ENCODE measurements at regions not wholly inside any gene's neighbourhood (a gene's known extent, or its start where the extent isn't known, plus 50 kb on each side); places are given as distances from the start of the nearest gene placed in this dataset.
"Not testable (repeated sequence)": the region's sequence is repeated elsewhere in the genome, so short reads cannot be mapped to it uniquely, and the experiment has no call there.

DNA sequence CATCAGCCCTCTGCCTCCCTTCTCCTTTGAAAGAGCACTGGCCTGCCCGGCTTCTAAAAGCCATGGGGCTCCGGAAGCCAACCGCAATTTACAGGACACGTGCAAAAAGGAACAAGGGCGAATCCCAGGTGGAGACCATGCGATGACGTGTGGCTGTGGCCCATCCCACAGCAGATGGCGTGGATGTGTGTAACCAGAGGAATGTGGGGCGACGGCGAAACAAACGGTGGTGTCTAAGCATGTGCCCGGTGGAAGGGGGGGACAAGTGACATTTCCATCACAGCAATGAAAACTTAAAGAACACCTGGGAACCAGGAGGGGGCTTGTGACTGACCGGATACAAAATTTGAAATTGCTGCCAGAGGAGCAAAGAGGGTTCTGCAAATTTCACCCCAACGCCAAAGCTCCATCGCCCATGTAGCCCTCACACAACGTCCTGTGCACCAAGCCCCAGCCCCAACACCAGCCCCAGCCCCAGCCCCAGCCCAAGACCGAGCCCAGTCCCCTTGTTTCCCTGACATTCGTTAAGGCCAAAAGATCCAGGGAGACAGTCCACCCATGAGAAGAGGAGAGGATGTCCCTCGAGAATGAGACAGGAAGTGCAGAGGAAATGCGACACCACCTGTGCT, 159.7 kb upstream of the ZNF337 start:
- POLR2A ChIA-PET: interaction anchor here (0.6 kb wide), 1 partner anchor 213 kb away, joined by 4 read pairs; no protein-coding TSS in a partner anchor
- Mint-ChIP-seq H3K9me3 (no peaks in the 10 kb centered on the region), H3K36me3 (peaks cover 4% of the 10 kb centered on the region), H3K4me1 (peaks cover 20% of the 10 kb centered on the region), H3K27me3 (peaks cover 42% of the 10 kb centered on the region), H3K4me3 (no peak overlapping the region), H3K27ac (no peak overlapping the region)
- DNase-seq (no peak), ATAC-seq (ENCODE audit: low read depth) (no peak)

DNA sequence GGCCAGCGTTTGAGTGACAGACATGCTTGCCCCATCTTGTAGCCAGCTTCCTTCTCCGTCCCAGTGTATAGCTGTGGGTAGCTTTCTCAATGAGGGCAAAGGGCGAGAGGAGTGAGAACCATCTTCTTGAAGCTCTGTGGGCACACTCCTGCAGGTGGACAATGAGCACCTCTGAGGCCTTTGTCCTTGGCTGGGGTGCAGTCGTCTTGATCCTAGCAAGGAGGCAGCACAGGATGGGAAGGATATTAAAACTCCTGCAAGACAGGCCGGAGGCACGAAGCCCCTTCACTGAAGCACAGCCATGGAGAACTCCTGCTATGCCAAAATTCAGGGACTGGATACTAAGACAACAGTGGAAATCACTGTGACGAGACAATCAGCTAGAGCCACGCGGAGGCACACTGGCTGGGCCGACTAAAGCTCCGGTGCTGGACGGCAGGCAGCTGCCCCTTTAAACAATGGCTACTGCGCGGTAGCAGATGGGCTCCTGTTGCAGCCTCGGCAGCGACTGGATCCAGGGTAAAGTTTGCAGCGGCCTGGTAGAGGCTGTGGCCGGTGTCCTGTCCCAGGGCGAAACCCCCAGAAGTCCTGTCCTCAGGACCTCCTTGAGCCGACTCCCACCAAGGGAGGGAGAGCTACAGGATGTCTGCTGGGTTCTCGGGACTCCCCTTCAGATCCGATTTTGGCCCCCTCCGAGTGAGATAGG, 159.0 kb upstream of the ZNF337 start:
- POLR2A ChIA-PET: interaction anchor here (0.6 kb wide), 1 partner anchor 212 kb away, joined by 4 read pairs; no protein-coding TSS in a partner anchor
- not testable (repeated sequence) for H3K9me3 Mint-ChIP-seq; ATAC-seq (ENCODE audit: low read depth); H3K4me3 Mint-ChIP-seq; H3K27ac Mint-ChIP-seq; H3K36me3 Mint-ChIP-seq; DNase-seq
- peaks cover 34% of the 10 kb centered on the region for H3K27me3 Mint-ChIP-seq
- peaks cover 16% of the 10 kb centered on the region for H3K4me1 Mint-ChIP-seq

DNA sequence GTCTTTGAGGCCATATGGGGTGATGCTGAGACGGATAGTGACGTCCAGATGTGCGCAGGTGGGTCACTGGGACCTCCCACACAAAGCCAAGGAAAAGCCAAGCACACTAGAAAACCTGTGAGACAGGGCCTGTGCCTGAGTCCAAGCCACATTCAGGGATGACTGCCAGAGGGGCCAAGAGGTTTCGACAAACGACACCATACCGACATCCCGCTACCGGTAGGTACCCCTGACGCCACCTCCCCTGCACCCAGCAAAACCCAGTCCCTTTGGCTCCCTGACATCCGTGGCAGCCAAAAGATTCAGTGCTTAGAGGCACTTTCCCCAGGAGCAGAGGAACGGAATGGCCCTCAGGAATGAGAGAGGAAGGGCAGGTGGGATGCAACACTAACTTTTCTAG, 158.0 kb upstream of the ZNF337 start:
- ATAC-seq (ENCODE audit: low read depth); H3K36me3 Mint-ChIP-seq; H3K27ac Mint-ChIP-seq; H3K9me3 Mint-ChIP-seq; POLR2A ChIA-PET; DNase-seq: not testable (repeated sequence)
- peaks cover 14% of the 10 kb centered on the region for H3K4me1 Mint-ChIP-seq
- peak overlapping the region; percentile 89 for H3K4me3 Mint-ChIP-seq
- peaks cover 25% of the 10 kb centered on the region for H3K27me3 Mint-ChIP-seq

DNA sequence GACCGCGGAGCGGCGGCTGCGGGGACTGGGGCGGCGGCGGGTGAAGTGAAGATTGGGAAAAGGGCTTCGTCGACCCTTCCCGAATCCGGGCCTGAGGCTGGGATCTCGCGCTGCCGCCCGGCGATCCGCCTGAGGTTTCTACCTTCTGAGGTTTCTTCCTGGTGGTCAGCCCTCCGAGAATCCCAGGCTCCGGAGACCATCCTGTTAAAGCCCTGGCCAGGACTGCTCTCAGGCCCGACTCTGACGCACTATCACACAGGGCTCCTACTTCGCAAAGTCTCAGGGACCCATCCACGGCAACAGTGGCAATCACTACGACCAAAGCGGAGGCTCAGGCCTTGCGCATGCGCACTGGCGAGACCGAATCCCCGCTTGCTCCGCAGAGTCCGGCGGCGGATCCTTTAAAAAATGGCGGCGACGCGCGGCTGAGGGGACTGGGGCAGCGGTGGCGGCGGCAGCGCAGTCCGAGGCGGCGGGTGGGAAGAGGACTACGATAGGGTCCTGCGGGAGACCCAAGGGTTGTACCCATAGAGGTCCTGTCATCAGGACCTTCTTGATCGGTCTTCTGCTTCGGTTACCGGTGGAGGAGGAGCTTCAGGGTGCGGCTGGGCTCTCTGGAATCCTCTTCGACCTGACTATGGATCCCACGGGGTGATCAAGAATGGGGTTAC, 157.2 kb upstream of the ZNF337 start:
- Mint-ChIP-seq H3K4me1 (peaks cover 12% of the 10 kb centered on the region), H3K4me3 (peak overlapping the region; percentile 89), H3K27ac (peak overlapping the region; percentile 82), H3K27me3 (peaks cover 17% of the 10 kb centered on the region)
- H3K9me3 Mint-ChIP-seq, H3K36me3 Mint-ChIP-seq, POLR2A ChIA-PET: not testable (repeated sequence)
- ATAC-seq (ENCODE audit: low read depth) (peak; percentile 83), DNase-seq (peak; percentile 87)

DNA sequence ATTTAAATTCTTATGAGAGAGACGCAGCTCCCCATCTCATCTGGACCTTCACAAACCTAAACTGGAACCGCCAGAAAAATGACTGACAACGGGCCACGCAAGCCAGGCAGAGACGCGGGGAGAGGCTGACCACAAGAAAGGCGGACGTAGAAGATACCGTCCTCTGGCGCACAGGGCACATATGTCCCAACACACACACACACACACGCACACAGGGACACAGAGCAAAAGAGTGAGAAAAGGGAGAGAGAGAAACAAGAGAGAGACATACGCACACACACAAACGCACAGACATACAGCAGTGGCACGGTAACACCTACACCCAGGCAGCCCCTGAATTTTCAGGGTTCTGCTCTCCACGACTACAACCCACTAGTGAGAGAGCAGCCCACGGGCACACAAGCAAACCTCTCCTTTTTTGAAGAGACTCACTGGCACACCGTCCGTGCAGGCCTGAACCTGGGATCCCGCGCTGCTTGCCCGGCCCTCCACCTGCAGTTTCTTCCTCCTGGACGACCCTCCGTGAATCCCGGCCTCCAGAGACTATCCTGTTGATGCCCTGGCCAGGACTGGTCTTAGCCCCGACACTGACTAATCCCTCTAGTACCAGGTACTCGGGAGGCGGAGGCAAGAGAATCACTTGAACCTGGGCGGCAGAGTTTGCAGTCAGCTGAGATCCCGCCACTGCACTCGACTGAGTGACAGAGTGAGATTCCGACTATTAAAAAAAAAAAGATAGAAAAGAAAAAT, 156.5 kb upstream of the ZNF337 start:
- DNase-seq, H3K36me3 Mint-ChIP-seq, POLR2A ChIA-PET, H3K9me3 Mint-ChIP-seq: not testable (repeated sequence)
- H3K27ac Mint-ChIP-seq: peak overlapping the region; percentile 82
- peaks cover 13% of the 10 kb centered on the region for H3K27me3 Mint-ChIP-seq
- ATAC-seq (ENCODE audit: low read depth): peak; percentile 16
- peak overlapping the region; percentile 89 for H3K4me3 Mint-ChIP-seq
- peaks cover 12% of the 10 kb centered on the region for H3K4me1 Mint-ChIP-seq

DNA sequence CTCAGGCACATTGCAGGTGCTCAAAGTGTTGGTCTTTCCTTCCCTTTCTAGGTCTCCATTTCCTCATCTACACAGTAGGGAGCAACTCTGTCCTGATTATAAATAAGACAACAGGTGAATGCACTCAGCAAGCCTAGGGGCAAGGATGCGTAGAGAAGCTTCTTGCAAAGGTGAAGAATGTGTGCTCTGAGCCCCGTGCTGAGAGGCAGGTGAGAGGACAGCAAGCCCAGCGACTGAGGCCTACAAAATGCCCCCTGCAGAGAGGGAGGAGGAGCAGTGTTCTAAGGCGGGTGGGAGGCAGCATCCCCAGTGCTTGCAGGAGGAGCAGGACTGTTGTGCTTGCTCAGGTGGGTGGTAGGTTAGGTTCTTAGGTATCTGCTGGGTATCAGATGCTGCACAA, 153.5 kb upstream of the ZNF337 start:
- POLR2A ChIA-PET; ATAC-seq (ENCODE audit: low read depth); H3K27ac Mint-ChIP-seq; H3K9me3 Mint-ChIP-seq; H3K4me1 Mint-ChIP-seq; H3K4me3 Mint-ChIP-seq; H3K27me3 Mint-ChIP-seq; DNase-seq; H3K36me3 Mint-ChIP-seq: not testable (repeated sequence)

DNA sequence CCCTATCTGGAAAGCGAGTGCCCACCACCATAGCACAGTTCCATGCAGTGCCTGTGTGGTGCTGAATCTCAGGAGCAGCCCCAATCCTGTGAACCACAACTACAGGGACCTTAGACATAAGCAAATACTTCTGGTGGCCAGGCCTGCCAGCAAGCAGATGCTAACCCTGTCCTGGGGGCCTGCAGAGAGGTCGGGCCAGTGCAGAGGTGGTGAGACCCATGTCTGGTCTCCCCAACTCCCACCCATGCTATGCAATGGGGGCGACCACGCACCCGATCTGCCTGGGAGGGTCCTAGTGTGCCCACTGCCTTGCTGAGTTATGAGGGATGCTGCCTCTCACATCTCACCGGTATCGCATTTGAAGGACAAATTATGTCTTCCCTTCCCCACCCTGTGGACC, 151.6 kb upstream of the ZNF337 start:
- ATAC-seq (ENCODE audit: low read depth) (no peak), DNase-seq (no peak)
- Mint-ChIP-seq H3K4me1 (peaks cover 4% of the 10 kb centered on the region), H3K9me3 (no peaks in the 10 kb centered on the region), H3K27ac (no peak overlapping the region), H3K4me3 (no peak overlapping the region), H3K27me3 (peaks cover 5% of the 10 kb centered on the region), H3K36me3 (peaks cover 3% of the 10 kb centered on the region)
- POLR2A ChIA-PET: no interaction called here

DNA sequence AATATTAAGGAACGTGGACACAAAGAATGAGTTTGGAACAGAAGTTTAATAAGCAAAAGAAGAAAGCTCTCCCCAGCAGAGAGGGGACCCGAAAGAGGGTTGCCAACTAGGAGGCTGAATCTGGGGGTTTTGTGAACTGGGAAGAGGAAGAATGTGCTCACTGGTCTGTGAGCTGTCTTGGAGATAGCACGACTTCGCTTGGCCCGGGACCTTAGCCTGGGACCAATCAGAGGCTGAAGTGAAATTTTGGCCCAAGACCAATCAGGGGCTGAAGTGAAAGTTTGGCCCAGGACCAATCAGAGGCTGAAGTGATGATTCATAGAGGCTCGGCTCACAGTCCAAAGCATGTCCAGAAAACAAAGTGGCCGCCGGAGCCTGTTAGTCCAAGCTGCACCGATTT, 148.0 kb upstream of the ZNF337 start:
- ATAC-seq (ENCODE audit: low read depth); H3K27ac Mint-ChIP-seq; H3K27me3 Mint-ChIP-seq; H3K36me3 Mint-ChIP-seq; DNase-seq; POLR2A ChIA-PET; H3K4me1 Mint-ChIP-seq; H3K9me3 Mint-ChIP-seq; H3K4me3 Mint-ChIP-seq: not testable (repeated sequence)

DNA sequence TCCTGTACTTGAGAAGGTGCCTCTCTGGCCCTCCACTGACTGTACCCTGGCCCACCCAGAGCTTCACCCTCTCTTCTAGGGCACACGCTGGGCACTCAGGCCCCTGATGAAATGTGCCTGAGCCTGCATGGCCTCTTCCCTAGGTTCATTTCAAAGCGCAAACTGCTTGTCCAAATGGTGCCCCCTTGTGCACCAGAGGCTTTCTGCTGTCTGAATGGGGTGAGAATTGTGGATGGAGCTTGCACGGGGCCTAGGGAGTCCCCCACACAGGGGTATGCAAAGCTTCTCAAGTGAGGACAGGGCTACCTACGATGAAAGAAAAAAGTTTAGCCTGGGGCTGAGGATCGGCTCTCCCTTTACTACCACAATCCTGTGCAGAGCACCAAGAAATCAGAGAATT, 116.9 kb upstream of the ZNF337 start:
- H3K9me3 Mint-ChIP-seq; POLR2A ChIA-PET; H3K36me3 Mint-ChIP-seq; H3K4me3 Mint-ChIP-seq; H3K27ac Mint-ChIP-seq; H3K4me1 Mint-ChIP-seq; H3K27me3 Mint-ChIP-seq; DNase-seq; ATAC-seq (ENCODE audit: low read depth): not testable (repeated sequence)

DNA sequence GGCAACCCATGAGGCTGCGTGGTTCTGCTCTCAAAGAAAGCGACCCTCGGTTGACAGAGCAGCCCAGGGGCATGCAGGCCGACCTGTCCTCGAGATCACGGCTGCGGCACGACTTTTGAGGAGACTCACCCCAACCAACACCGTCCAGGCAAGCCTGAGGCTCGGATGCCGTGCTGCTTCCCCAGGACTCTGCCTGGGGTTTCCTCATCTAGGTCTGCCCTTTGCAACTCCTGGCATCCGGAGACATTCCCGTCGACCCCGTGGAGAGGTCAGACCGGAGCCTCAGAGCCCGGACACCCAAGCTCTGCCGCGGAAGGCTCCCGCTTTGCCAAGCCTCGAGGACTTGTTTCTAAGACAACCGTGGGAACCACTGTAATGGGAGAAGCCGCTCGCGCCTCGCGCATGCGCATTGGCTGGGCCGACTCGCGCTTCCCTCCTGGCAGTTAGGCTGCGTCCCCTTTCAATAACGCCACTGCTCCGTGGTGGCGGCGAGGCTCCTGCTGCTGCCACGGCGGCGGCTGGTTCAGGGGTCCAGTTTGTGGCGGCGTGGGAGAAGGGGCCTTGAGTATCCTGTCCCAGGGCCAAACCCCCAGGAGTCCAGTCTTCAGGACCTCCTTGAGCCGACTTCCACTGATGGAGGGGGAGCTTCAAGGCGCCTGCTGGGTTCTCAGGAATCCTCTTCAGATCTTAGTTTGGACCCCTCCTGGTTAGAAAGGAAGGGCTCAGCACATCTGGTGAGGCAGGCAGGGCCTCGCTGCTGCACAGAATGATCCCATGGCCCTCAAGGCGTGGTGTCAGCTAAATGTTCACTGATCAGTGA, 101.7 kb upstream of the ZNF337 start:
- H3K27ac Mint-ChIP-seq, H3K36me3 Mint-ChIP-seq, POLR2A ChIA-PET, H3K4me3 Mint-ChIP-seq, H3K27me3 Mint-ChIP-seq, H3K4me1 Mint-ChIP-seq, DNase-seq, H3K9me3 Mint-ChIP-seq: not testable (repeated sequence)
- peak; percentile 58 for ATAC-seq (ENCODE audit: low read depth)

DNA sequence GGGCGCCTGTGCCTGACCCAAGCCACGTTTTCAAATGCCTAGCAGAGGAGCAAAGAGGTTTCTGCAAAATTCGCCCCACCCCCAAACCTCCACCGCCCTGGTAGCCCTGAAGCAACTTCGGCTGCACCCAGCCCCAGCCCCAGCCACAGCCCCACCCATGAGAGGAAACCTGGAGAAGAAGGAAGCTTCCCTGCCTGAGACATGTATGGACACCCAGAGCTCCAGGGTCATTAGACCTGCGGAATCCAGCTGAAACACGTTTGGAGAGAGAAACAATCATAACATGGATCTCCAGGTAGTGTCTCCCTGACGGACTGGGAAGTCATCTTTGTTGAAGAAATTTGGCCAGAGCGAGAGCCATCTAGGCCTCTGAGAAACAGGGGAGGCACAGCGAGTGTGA, 100.4 kb upstream of the ZNF337 start:
- ATAC-seq (ENCODE audit: low read depth); POLR2A ChIA-PET; H3K27me3 Mint-ChIP-seq; DNase-seq; H3K4me1 Mint-ChIP-seq; H3K27ac Mint-ChIP-seq; H3K36me3 Mint-ChIP-seq; H3K4me3 Mint-ChIP-seq; H3K9me3 Mint-ChIP-seq: not testable (repeated sequence)

DNA sequence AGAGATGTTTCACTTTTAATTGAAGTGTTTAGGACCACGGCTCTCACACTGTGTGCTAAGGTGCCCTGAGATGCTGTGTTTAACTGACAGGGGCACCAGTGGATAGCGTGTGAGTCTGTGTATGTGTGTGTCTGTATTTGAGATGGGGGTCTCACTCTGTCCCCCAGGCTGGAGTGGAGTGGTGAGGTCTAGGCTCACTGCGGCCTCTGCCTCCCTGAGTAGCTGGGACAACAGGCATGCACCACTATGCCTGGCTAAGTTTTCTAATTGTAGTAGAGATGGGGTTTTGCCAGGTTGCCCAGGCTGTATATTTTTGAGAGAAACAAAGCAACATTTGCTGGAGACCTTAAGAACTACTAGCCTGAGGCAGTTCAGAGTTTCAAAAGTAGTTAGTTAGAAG, 80.6 kb upstream of the ZNF337 start:
- H3K36me3 Mint-ChIP-seq; H3K4me3 Mint-ChIP-seq; ATAC-seq (ENCODE audit: low read depth); H3K9me3 Mint-ChIP-seq; H3K27ac Mint-ChIP-seq; DNase-seq; H3K4me1 Mint-ChIP-seq; H3K27me3 Mint-ChIP-seq; POLR2A ChIA-PET: not testable (repeated sequence)

DNA sequence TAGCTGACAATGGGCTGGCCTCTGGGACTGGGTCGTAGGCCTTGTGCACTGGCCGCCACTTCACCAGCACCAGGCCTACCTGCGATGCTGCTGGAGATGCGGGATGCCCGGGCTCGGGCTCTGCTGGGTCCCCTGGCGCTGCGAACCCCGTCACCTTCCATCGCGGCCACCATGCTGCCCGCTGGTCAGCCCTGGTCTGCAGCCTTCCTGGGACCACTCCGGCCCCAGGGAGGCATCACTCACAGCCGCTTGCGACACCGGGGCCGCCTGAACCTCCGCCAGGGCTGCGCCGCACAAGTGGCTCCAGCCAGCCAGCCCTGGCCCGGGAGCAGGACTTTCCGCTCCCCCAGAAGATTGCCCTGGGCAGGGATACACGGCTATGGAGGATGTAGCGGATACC, 78.1 kb upstream of the ZNF337 start:
- H3K4me1 Mint-ChIP-seq; POLR2A ChIA-PET; H3K9me3 Mint-ChIP-seq; H3K27ac Mint-ChIP-seq; DNase-seq; H3K36me3 Mint-ChIP-seq; ATAC-seq (ENCODE audit: low read depth); H3K27me3 Mint-ChIP-seq; H3K4me3 Mint-ChIP-seq: not testable (repeated sequence)
